Ecto neural progenitor cell (in vitro differentiated cells): ENCODE measurements at regions not wholly inside any gene's neighbourhood (a gene's known extent, or its start where the extent isn't known, plus 50 kb on each side); places are given as distances from the start of the nearest gene placed in this dataset.

Experiments used
- DNase-seq: peaks from one replicate; pipeline ENCODE4 v3.0.0-alpha.2; 2018; ENCODE audit warnings: low spot score

DNA sequence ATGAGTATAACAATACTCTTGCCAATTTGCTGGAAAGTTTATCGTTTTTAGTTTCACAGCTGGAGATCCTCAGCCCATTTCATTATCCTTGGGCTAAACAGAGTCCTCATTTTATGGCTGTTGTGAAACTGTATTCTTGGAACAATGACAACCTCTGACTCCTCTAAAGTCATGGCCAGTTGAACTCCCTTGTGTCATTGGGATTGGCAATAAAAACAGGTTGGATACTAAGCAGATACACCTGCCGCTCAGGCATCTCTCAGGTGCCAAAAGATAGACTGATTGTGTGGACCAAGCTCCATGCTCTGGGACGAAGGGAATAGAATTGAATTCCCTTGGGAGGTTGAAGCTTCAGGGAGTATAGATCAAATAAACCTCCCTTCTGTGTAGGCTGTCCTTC lies 182.2 kb downstream of the WDR11 start:
- DNase-seq = no peak

DNA sequence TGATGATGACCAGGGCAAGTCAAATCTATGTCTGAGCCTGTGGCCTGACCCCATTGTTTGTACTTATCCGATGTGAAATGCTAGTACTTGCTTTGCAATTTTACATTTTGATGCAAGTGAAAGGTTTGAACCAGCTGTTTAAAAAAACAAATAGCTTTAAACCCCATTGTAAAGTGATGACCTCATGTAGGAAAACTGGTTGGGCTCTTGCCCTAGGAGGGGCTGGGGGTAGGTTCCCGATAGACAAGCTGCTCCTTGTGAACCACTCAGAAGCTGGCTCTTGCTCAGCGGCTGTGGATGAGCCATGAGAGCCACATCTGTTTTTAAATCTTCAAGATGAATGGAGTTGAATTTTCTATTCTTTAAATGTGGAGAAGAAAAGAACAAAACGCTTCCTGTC lies 185.3 kb downstream of the WDR11 start:
- no peak for DNase-seq

GRCh38 chr10:121041499-121041898 lies 190.3 kb downstream of the WDR11 start:
- DNase-seq = no peak

- no peak for DNase-seq
These were observed 190.7 kb downstream of the WDR11 start for GRCh38 chr10:121041906-121042305.

GRCh38 chr10:121042342-121042741 lies 191.2 kb downstream of the WDR11 start:
- no peak for DNase-seq

GRCh38 chr10:121043124-121043849 lies 192.1 kb downstream of the WDR11 start:
- no peak for DNase-seq

GRCh38 chr10:121048749-121049148 lies 197.6 kb downstream of the WDR11 start:
- DNase-seq = no peak

DNA sequence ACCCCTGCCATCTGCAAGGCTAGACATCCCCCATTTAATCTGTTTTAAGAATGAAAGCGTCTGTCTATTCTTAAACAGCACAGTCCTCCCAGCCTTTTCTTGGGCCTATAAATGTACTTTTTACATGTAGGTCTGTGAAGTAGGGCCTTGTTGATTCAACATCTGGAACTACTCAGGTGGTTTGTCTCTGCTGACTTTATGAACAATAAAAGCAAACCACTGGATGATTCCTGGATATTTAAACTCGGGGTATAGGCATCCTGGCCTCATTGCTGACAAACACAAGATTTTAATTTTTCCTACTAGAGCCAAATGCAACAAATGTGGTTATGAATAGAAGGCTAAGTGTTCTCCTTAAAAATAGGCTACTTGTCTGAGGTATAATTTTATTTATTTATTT lies 198.3 kb downstream of the WDR11 start:
- DNase-seq = no peak

DNA sequence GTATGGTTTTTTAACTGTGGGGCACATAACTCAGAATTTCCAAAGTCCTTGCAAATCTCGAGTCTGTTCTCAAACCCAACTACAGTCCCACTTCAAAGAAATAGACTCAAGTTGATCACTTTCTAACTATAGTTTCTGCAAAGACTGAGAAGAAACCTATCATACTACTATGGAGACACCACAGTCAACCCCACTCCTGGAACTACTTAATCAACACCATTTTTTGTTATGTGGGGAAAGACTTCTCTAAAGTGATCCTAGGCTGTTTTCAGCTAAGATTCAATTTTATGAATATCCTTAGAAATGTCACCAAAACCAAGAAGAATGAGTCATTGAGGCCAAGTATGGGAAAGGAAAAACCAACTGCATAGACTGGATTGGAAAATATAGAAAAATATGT lies 198.8 kb downstream of the WDR11 start:
- no peak for DNase-seq

DNA sequence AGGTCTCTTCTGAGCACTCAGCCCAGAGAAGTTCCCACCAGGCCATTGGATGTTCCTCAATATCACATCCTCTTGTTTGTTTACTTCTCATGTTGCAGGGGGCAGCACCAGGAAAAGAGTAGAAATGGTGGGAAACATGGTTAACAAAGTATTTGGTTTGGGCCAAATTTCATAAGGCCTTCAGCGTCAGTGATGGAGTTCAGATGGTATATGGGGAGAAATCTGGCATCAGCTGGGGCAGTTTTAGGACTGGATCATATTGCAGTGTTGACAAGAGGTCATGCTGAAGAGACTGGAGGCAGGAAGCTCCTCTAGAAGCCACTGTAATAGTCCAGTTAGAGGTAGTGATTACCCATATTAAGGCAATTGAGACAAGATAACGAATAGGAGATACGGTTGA lies 200.0 kb downstream of the WDR11 start:
- no peak for DNase-seq

DNA sequence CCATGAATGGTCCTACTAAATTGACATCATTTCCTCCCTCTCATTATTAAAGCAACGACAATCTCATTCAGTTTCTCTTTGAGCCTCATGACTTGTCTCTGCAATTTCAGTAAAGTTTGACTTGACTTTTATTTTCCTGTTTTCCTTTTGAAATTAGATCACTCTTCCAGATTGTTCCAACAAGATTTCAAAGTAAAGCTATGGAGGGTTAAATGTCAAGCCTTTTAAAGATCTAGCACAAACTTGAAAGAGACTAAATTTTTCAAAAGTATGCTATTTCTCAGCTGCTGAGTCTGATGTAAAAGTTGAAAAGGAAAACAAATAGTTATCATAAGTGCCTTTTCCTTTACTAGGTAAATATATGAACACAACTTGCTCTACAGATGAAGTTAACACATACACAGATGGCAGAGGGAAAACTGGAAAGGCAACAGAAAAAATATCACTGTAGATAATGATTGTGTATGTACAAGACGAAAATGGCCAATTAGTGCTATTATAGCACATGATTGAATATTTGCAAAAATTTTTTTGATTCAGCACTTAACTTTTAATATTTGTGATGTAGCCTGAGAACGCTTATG lies 200.6 kb downstream of the WDR11 start:
- DNase-seq = no peak

GRCh38 chr10:121053151-121053550 lies 202.0 kb downstream of the WDR11 start:
- DNase-seq = no peak

DNA sequence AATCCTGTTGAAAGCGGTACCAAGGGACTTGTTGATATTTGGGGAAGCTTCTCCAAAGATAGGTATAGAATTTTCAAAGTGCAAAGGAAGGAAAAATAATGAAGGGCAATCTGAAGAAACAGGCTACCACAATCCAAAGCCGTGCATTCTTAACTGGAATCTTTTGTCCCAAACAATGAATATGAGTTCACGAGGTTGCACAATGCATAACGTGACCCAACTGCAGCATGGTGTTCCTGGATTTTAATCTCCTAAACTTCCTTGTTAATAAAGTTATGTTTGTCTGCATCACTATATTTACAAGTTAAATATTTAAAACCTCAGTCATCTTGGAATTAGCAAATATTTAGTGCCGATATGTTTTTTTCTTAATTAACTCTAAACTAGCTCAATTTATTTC lies 203.7 kb downstream of the WDR11 start:
- DNase-seq = no peak

- no peak for DNase-seq
These were observed 206.1 kb downstream of the WDR11 start for GRCh38 chr10:121057269-121057668.

DNA sequence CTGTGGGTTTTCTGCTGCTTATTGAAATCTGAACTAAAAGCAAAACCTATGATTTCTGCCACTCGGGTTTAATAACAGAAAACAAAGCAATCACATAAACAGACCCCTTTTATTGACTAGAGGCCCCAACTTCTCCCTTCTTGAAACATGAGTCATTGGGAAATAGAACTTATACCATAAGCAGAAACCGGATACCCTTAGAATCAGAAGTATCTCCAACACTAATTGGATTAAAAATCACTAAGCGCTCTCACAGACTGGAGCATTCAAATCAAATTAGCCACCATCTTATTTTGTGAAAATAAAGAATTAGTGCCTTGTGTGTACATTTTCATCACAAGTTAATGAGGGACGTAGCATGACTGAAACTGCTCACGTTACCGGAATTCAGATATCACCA lies 206.9 kb downstream of the WDR11 start:
- DNase-seq = no peak

- no peak for DNase-seq
These were observed 208.2 kb downstream of the WDR11 start for GRCh38 chr10:121059351-121059750.

GRCh38 chr10:121062115-121062514 lies 211.0 kb downstream of the WDR11 start:
- no peak for DNase-seq

DNA sequence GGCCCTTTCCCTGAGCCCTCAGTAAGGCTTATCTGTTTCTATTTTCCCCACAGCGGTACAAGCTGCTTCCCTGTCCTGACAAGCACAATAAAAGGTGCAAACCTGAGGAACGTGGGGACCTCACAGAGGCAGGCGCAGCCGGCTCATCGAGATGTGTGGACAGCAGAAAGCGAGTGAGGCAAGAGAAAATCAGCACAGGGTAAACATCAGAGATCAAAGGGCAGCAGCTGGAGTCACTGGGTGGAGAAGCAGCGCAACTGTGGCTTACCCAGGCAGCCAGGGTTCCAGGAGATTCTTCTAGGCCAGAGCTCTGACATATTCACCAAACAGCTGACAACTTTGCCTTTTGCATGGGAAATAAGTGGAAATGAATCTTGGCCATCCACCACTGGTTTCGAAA lies 212.6 kb downstream of the WDR11 start:
- DNase-seq = no peak

- DNase-seq = no peak
These were observed 213.3 kb downstream of the WDR11 start for GRCh38 chr10:121064491-121064890.

GRCh38 chr10:121065330-121065729 lies 214.2 kb downstream of the WDR11 start:
- no peak for DNase-seq

DNA sequence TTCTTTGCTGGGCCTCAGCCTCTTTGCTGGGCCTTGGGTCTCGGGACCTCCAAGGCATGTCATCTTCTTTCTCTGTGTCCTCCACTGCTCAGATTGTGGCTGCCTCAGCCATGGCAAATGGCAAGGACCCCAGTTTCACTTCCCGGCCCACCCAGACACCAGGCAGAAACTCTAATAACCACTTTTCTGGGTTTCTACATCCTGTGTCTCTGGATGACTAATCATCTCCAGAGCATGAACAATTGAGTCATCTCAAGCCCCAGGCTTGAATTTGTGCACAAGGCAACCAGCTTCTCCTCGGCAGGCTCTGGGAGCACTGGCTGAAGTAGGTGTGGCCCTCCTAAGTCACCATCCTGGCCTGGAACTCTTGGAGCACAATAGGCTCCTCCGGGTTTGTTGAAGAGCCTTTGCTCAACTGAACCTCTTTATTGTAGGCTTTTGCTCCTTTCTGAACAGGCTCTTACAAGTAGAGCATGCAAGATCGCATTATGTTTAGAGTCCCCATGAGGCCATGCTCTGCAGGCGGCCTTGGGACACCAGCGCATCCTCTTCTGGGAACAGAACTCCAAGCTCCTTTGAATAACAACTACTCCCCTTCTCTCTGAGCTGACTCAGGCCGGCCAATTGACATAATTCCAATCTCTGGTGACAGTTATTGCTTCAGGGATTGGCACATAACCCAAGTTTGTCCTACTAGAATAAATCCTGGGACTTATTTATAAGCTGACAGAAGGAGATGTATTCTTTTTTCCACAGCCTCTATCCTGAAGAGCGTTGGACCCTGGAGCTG lies 218.1 kb downstream of the WDR11 start:
- DNase-seq = no peak

- DNase-seq = no peak
These were observed 219.3 kb downstream of the WDR11 start for GRCh38 chr10:121070275-121071070.
